G401 (cell line): ENCODE measurements at regions not wholly inside any gene's neighbourhood (a gene's known extent, or its start where the extent isn't known, plus 50 kb on each side); places are given as distances from the start of the nearest gene placed in this dataset.
"Not testable (repeated sequence)": the region's sequence is repeated elsewhere in the genome, so short reads cannot be mapped to it uniquely, and the experiment has no call there.

Source experiments
- DNase-seq: peaks from one replicate; pipeline ENCODE4 v3.0.0-alpha.2; 2015; ENCODE audit warnings: low spot score
- in situ Hi-C: cut with HindIII; loops from 2 replicates; pipeline ENCODE4 v1.10.0; 2016; ENCODE audit warnings: low sequenced_read_pairs, mixed read lengths

DNA sequence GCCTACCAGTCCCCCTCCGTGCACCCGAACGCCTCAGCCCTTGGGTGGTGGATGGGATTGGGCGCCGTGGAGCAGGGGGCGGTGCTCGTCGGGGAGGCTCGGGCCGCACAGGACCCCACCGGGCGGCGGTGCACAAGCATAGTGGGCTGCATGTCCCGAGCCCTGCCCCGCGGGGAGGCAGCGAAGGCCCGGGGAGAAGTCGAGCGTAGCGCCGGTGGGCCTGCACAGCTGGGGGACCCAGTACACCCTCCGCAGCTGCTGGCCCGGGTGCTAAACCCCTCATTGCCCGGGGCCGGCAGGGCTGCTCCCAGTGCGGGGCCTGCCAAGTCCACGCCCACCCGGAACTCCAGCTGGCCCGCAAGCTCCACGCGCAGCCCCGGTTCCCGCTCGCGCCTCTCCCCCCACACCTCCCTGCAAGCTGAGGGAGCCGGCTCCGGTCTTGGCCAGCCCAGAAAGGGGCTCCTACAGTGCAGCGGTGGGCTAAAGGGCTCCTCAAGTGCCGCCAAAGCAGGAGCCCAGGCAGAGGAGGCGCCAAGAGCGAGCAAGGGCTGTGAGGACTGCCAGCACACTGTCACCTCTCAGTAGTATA lies 891.3 kb upstream of the EPHA5 start:
- in situ Hi-C loops, DNase-seq: not testable (repeated sequence)

DNA sequence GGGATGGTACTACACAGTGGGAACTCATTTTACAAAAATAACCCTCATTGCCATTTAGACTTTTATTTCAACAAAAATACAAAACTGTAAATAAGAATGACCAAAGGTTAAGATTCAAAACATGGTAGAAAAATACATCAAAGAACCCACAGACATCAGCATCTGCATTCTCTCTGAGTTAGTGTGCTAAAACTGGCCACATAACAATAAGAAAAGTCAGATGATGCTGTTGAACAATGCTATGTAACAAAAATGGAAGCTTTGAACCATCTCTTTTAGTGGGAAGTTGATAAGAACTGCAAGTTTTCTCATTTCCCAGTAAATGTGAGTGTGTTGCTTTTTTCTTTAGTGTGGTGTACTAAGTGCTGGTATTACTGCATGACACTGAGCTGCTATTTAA lies 888.4 kb upstream of the EPHA5 start:
- in situ Hi-C loops: no loop called here
- DNase-seq: no peak

DNA sequence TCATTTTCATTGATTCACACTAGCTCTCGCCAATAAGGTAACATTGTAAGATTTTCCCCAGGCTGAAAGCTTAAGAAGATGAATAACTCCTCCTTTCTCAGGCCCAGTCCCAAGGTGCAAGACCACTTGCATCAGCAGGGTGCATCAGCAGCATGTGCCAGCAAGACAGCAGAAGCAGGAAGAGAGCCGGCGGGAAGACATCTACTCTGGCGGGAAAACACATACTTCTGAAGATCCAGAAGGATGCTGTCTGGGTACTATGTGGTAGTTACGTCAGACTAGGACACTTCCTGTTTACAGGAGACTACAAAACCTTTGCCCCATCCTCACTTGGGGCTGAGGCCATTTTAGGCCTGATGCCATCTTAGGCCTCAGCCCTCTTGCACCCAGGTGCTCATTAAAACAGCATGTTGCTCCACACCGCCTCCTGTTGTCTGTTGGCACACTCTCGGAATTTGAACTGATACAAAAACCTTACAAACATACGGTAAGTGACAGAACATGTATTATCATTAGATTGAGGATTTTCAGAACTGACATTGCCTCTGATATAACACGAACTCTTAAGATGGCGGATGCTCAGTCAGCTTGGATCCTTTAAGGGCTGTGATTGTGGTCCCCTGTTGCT lies 886.5 kb upstream of the EPHA5 start:
- in situ Hi-C loops: no loop called here
- DNase-seq: no peak

- in situ Hi-C loops: no loop called here
- DNase-seq: no peak
Measured at GRCh38 chr4:66555301-66555700, 885.0 kb upstream of the EPHA5 start.

DNA sequence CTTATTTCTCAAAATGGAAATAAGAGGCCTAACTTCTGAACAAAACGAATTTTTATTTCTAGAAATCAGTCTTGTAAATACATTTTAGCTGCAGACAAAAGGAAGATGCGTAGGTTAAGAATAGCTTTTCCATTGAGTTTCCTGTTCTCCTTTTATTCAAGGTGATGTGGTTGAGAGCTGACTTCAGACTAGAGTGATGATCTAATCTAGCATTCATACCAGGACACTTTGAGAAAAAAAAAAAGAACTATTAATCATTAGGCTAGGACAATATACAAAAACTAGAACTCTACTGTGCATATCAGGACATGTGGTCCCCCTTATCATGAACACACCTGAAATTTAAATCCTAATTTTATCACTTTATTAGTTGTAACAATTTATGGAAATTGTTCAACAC lies 884.5 kb upstream of the EPHA5 start:
- in situ Hi-C loops: no loop called here
- no peak for DNase-seq

- in situ Hi-C loops, DNase-seq: not testable (repeated sequence)
Measured at GRCh38 chr4:66545301-66545700, 875.0 kb upstream of the EPHA5 start.

GRCh38 chr4:66544281-66544680 lies 874.0 kb upstream of the EPHA5 start:
- DNase-seq: no peak
- in situ Hi-C loops: no loop called here

- in situ Hi-C loops: no loop called here
- no peak for DNase-seq
Measured at GRCh38 chr4:66539745-66540144, 869.5 kb upstream of the EPHA5 start.

DNA sequence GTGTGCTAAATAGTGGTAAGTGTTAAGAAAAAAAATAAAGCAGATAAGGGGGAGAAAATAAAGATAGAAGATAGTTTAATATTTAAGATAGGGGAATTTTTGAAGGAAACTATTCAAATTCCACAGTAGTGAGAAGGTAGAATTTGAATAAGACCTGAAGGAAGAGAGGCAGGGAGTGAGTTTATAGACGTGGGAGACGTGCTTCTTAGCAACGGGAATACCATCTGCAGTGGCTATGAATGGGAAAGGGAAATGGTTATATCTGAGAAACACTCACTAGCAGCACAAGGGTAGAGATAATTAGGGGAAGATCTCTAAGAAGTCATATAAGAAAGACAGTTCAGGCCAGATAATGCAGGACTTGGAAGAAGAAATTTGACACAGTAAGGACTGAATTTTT lies 854.5 kb upstream of the EPHA5 start:
- DNase-seq: no peak
- in situ Hi-C loops: no loop called here

- in situ Hi-C loops: no loop called here
- DNase-seq: no peak
Measured at GRCh38 chr4:66522244-66522643, 852.0 kb upstream of the EPHA5 start.

- DNase-seq: no peak
- in situ Hi-C loops: no loop called here
Measured at GRCh38 chr4:66516940-66517339, 846.7 kb upstream of the EPHA5 start.

- in situ Hi-C loops: no loop called here
- no peak for DNase-seq
Measured at GRCh38 chr4:66506985-66507384, 836.7 kb upstream of the EPHA5 start.

GRCh38 chr4:66501997-66502396 lies 831.7 kb upstream of the EPHA5 start:
- DNase-seq: no peak
- in situ Hi-C loops: no loop called here

DNA sequence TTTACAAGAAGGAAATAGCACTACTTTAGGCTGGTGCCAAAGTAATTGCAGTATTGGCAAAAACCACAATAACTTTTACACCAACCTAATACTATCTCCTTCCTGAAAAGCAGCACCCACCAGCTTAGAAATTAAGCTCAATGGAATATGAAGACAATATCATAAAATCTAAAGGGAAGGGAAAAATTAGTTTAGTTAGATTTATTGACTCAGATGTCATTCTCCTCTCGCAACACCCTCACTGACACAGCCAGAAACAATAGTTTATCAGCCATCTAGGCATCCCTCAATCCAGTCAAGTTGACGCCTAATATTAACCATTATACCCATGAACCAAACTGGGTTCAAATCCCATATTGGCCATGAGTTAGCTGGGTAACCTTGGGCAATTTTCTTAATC lies 820.4 kb upstream of the EPHA5 start:
- in situ Hi-C loops: no loop called here
- DNase-seq: no peak

- DNase-seq: no peak
- in situ Hi-C loops: no loop called here
Measured at GRCh38 chr4:66489783-66490452, 819.6 kb upstream of the EPHA5 start.

- in situ Hi-C loops: no loop called here
- DNase-seq: no peak
Measured at GRCh38 chr4:66489370-66489769, 819.1 kb upstream of the EPHA5 start.

GRCh38 chr4:66486068-66486467 lies 815.8 kb upstream of the EPHA5 start:
- in situ Hi-C loops: no loop called here

DNA sequence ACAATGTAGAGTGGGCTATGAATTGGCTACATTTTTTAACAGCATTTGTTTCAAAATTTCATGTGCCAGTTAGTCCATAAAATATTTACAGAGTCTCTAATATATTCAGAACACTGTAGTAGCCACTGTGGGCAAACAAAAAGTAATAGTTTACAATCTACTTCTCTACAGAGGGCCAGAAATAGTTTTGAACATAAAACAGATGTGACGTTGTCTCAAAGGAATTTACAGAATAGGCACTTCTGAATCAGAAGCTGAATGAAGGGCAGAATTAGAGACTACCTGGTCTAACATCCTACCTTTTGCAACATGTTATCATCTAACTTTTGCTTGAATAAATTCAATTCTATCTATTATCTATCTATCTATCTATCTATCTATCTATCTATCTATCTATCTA lies 811.9 kb upstream of the EPHA5 start:
- in situ Hi-C loops: no loop called here

More at GRCh38 chr4:66486068-66486467, 815.8 kb upstream of the EPHA5 start:
- no peak for DNase-seq

GRCh38 chr4:66475596-66475995 lies 805.3 kb upstream of the EPHA5 start:
- in situ Hi-C loops: no loop called here
- no peak for DNase-seq

More for the DNA sequence above, 811.9 kb upstream of the EPHA5 start:
- DNase-seq: no peak

GRCh38 chr4:66465111-66465510 lies 794.8 kb upstream of the EPHA5 start:
- no peak for DNase-seq
- in situ Hi-C loops: no loop called here

DNA sequence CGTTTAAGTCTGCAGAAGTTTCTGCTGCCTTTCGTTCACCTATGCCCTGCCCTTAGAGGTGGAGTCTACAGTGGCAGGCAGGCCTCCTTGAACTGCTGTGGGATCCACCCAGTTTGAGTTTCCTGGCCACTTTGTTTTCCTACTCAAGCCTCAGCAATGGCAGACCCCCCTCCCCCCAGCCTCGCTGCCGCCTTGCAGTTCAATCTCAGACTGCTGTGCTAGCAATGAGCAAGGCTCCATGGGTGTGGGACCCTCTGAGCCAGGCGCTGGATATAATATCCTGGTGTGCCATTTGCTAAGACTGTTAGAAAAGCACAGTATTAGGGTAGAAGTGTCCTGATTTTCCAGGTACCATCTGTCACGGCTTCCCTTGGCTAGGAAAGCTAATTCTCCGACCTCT lies 792.6 kb upstream of the EPHA5 start:
- in situ Hi-C loops: not testable (repeated sequence)

More for the DNA sequence above, 792.6 kb upstream of the EPHA5 start:
- not testable (repeated sequence) for DNase-seq
